Liver (tissue), 8 donors: ENCODE measurements at regions not wholly inside any gene's neighbourhood (a gene's known extent, or its start where the extent isn't known, plus 50 kb on each side); places are given as distances from the start of the nearest gene placed in this dataset.

Experiments
- DNase-seq: peaks from one replicate; pipeline ENCODE4 v3.0.0-alpha.2; 2017; ENCODE audit warnings: low spot score
- H3K27ac ChIP-seq, 2 donors: one replicate each; pipeline ENCODE4 v1.7.0; 2013; ENCODE audit warnings: inconsistent platforms in 2 of 2, low read length in 2 of 2, control low read depth in 1 of 2, low read depth in 1 of 2, mild to moderate bottlenecking in 1 of 2
- H3K27me3 ChIP-seq, 4 donors: one replicate each; pipeline versions ENCODE4 v1.6.1 to v1.7.0; 2013; ENCODE audit warnings: low read length in 3 of 4, inconsistent platforms in 1 of 4, mild to moderate bottlenecking in 1 of 4, moderate library complexity in 1 of 4; ENCODE audit not compliant: control insufficient read depth in 4 of 4, insufficient read depth in 4 of 4
- H3K36me3 ChIP-seq, 4 donors: one replicate each; pipeline versions ENCODE4 v1.6.1 to v1.7.0; 2013; ENCODE audit warnings: low read length in 3 of 4, mild to moderate bottlenecking in 3 of 4, low read depth in 1 of 4, moderate library complexity in 1 of 4; ENCODE audit not compliant: control insufficient read depth in 4 of 4, insufficient read depth in 3 of 4
- H3K4me1 ChIP-seq, 4 donors: one replicate each; pipeline versions ENCODE4 v1.6.1 to v1.7.0; 2013; ENCODE audit warnings: low read length in 3 of 4, mild to moderate bottlenecking in 3 of 4, moderate library complexity in 1 of 4; ENCODE audit not compliant: control insufficient read depth in 4 of 4, insufficient read depth in 4 of 4
- H3K4me3 ChIP-seq, 3 donors: one replicate each; pipeline versions ENCODE4 v1.6.1 to v1.7.0; 2013; ENCODE audit warnings: low read length in 3 of 3, control low read depth in 1 of 3, low read depth in 1 of 3, mild to moderate bottlenecking in 1 of 3
- H3K9ac ChIP-seq, 2 donors: one replicate each; pipeline ENCODE4 v1.7.0; 2013; ENCODE audit warnings: low read length in 2 of 2, mild to moderate bottlenecking in 2 of 2, moderate library complexity in 2 of 2, control low read depth in 1 of 2, low read depth in 1 of 2
- H3K9me3 ChIP-seq, 4 donors: one replicate each; pipeline versions ENCODE4 v1.6.1 to v1.7.0; 2013; ENCODE audit warnings: low read length in 3 of 4; ENCODE audit not compliant: control insufficient read depth in 4 of 4
- ATF3 ChIP-seq: IDR thresholded peaks from 2 replicates; pipeline ENCODE4 v1.6.1; 2016; ENCODE audit warnings: antibody characterized with exemption
- CTCF ChIP-seq: fragments of 150-350 bp; IDR thresholded peaks from 2 replicates; pipeline ENCODE4 v1.5.1; 2017; ENCODE audit warnings: improper control_type of control experiment, low read depth, low read length; ENCODE audit not compliant: missing input control
- EGR1 ChIP-seq, 2 donors: IDR thresholded peaks; 2 replicates each; pipeline ENCODE4 v1.6.1; 2016 to 2018; ENCODE audit warnings: antibody characterized with exemption in 2 of 2, low read depth in 2 of 2
- FOXA1 ChIP-seq: IDR thresholded peaks from 2 replicates; pipeline ENCODE4 v1.6.1; 2016; ENCODE audit warnings: antibody characterized with exemption
- FOXA2 ChIP-seq: IDR thresholded peaks from 2 replicates; pipeline ENCODE4 v1.6.1; 2016; ENCODE audit warnings: antibody characterized with exemption
- GABPA ChIP-seq, 2 donors: IDR thresholded peaks in 1 of 2; conservative IDR thresholded peaks in 1 of 2; 2 replicates each; pipeline ENCODE4 v1.6.1; 2016; ENCODE audit warnings: antibody characterized with exemption in 2 of 2, mild to moderate bottlenecking in 1 of 2, moderate library complexity in 1 of 2
- HNF4A ChIP-seq, 2 donors: conservative IDR thresholded peaks; 2 replicates each; pipeline ENCODE4 v1.6.1; 2016; ENCODE audit warnings: antibody characterized with exemption in 2 of 2, mild to moderate bottlenecking in 2 of 2
- HNF4G ChIP-seq: IDR thresholded peaks from 2 replicates; pipeline ENCODE4 v1.6.1; 2016; ENCODE audit warnings: antibody characterized with exemption
- MAX ChIP-seq: IDR thresholded peaks from 2 replicates; pipeline ENCODE4 v1.6.1; 2016; ENCODE audit warnings: antibody characterized with exemption
- NR2F2 ChIP-seq: IDR thresholded peaks from 2 replicates; pipeline ENCODE4 v1.6.1; 2016; ENCODE audit warnings: antibody characterized with exemption
- RAD21 ChIP-seq, 2 donors: IDR thresholded peaks; 2 replicates each; pipeline ENCODE4 v1.6.1; 2016; ENCODE audit warnings: antibody characterized with exemption in 2 of 2, mild to moderate bottlenecking in 2 of 2
- REST ChIP-seq: IDR thresholded peaks from 2 replicates; pipeline ENCODE4 v1.6.1; 2016; ENCODE audit warnings: antibody characterized with exemption, mild to moderate bottlenecking
- SP1 ChIP-seq: IDR thresholded peaks from 2 replicates; pipeline ENCODE4 v1.6.1; 2018; ENCODE audit warnings: antibody characterized with exemption, mild to moderate bottlenecking
- YY1 ChIP-seq: IDR thresholded peaks from 2 replicates; pipeline ENCODE4 v1.6.1; 2016; ENCODE audit warnings: antibody characterized with exemption, mild to moderate bottlenecking
- WGBS: extraction: QIAGEN DNeasy Blood & Tissue Kit; methylation state at CpG from one replicate; pipeline ENCODE4 v1.1.7; 2013; 5-methylcytosine and 5-hydroxymethylcytosine counted together
- donor health status: healthy.
- donor health status: healthy.
- donor health status: healthy.
- donor health status: healthy.
- donor health status: healthy.

GRCh38 chr15:94934440-94934839 lies 703.1 kb downstream of the MCTP2 start:
- 89% methylated on average over 3 of the region's 3 CpGs for WGBS
- no peak for DNase-seq
- Histone ChIP-seq H3K4me1 (no peaks in the 10 kb centered on the region), H3K27ac (no peak overlapping the region), H3K9ac (no peak overlapping the region), H3K4me3 (no peak overlapping the region), H3K36me3 (no peaks in the 10 kb centered on the region), H3K9me3 (peaks cover 0 to 10% (median 4%) of the 10 kb centered on the region in 4 donors), H3K27me3 (no peaks in the 10 kb centered on the region)
- TF ChIP-seq REST (no peak), ATF3 (no peak), SP1 (no peak), EGR1 (IDR thresholded peaks at IDR 0.05; ENCODE audit: low read depth in 2 of 2) (no peak), FOXA1 (no peak), CTCF (no peak), RAD21 (IDR thresholded peaks at IDR 0.05) (no peak), GABPA (IDR thresholded peaks at IDR 0.05 in 1 of 2, conservative IDR thresholded peaks at IDR 0.05 in 1 of 2) (no peak), MAX (no peak), YY1 (no peak)

GRCh38 chr15:94937242-94937641 lies 705.9 kb downstream of the MCTP2 start:
- no peaks in the 10 kb centered on the region for H3K4me1 ChIP-seq
- H3K9ac ChIP-seq, result no peak overlapping the region
- H3K36me3 ChIP-seq, result no peaks in the 10 kb centered on the region
- no peak overlapping the region for H3K4me3 ChIP-seq
- H3K27me3 ChIP-seq, result no peaks in the 10 kb centered on the region
- TF ChIP-seq MAX, result no peak
- TF ChIP-seq FOXA1, result no peak
- no peak for TF ChIP-seq HNF4A (conservative IDR thresholded peaks at IDR 0.05)
- WGBS, result 78% methylated on average over 2 of the region's 2 CpGs
- DNase-seq, result no peak
- H3K27ac ChIP-seq, result no peak overlapping the region
- H3K9me3 ChIP-seq, result peaks cover 0 to 10% (median 4%) of the 10 kb centered on the region in 4 donors

GRCh38 chr15:94943888-94944287 lies 712.5 kb downstream of the MCTP2 start:
- Histone ChIP-seq H3K27ac (no peak overlapping the region), H3K27me3 (no peaks in the 10 kb centered on the region), H3K9me3 (no peaks in the 10 kb centered on the region), H3K4me1 (no peaks in the 10 kb centered on the region), H3K4me3 (no peak overlapping the region), H3K9ac (no peak overlapping the region), H3K36me3 (no peaks in the 10 kb centered on the region)
- TF ChIP-seq HNF4A (conservative IDR thresholded peaks at IDR 0.05) (no peak), FOXA2 (no peak), SP1 (no peak), NR2F2 (no peak), REST (no peak), HNF4G (no peak), ATF3 (no peak), GABPA (IDR thresholded peaks at IDR 0.05 in 1 of 2, conservative IDR thresholded peaks at IDR 0.05 in 1 of 2) (no peak)
- no peak for DNase-seq
